ENCODE measurements at regions not wholly inside any gene's neighbourhood (a gene's known extent, or its start where the extent isn't known, plus 50 kb on each side); places are given as distances from the start of the nearest gene placed in this dataset.
"Not testable (repeated sequence)": the region's sequence is repeated elsewhere in the genome, so short reads cannot be mapped to it uniquely, and the experiment has no call there.

DNA sequence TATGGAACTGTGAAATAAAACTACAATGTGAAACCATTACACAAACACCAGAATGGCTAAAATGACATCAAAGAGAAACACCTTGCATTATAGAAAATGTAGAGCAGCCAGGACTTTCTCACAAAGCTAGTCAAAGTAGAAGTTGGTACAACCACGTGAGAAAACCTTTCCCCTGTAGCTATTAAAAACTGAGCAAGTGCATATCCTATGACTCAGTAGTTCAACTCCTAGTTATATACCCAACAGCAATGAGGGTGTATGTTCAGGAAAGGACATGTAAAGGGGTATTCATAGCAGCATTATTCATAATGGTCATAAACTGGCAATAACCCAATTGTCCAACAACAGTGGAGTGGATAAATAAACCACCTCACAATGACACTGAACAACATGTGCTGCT lies 177.5 kb upstream of the NUDT10 start:
- Histone ChIP-seq H3K9me3 (no peaks in the 10 kb centered on the region), H3K4me1 (no peaks in the 10 kb centered on the region), H3K36me3 (no peaks in the 10 kb centered on the region), H3K4me3 (no peak overlapping the region), H3K27ac (no peak overlapping the region), H3K27me3 (no peaks in the 10 kb centered on the region)
- intact Hi-C loops (cut with DNase I): no loop called here
- no peak for ATAC-seq
- no peak for TF ChIP-seq CTCF (IDR thresholded peaks at IDR 0.05)
- no peak for DNase-seq

- H3K27me3 ChIP-seq: no peaks in the 10 kb centered on the region
- no peak for TF ChIP-seq CTCF (IDR thresholded peaks at IDR 0.05)
- no peak overlapping the region for H3K4me3 ChIP-seq
- no peak overlapping the region for H3K27ac ChIP-seq
- ATAC-seq: no peak
- intact Hi-C loops (cut with DNase I): no loop called here
- no peaks in the 10 kb centered on the region for H3K4me1 ChIP-seq
- H3K9me3 ChIP-seq: no peaks in the 10 kb centered on the region
- DNase-seq: no peak
- no peaks in the 10 kb centered on the region for H3K36me3 ChIP-seq
Observed at GRCh38 chrX:51155566-51155965, 177.1 kb upstream of the NUDT10 start.

DNA sequence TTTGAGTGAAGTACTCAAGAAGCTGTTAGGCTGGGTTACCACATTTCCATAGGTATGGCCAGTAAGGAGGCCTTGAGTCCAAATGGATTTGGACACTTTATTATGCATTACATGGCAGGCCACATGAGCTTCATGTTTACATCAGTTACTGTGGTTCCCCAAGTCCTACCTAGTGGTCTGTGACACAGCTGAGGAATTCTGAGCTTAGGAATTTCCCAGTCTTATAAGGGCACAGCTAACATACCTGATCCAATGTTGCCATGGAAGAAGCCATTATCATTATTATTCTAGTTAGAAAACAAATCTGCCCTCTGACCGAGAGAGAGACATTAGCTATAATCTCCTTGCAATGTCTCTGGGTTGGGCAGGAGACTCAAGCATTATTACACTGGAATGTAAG lies 174.4 kb upstream of the NUDT10 start:
- Histone ChIP-seq H3K27me3 (no peaks in the 10 kb centered on the region), H3K4me3 (no peak overlapping the region), H3K36me3 (no peaks in the 10 kb centered on the region), H3K4me1 (no peaks in the 10 kb centered on the region), H3K27ac (no peak overlapping the region), H3K9me3 (no peaks in the 10 kb centered on the region)
- intact Hi-C loops (cut with DNase I): no loop called here
- ATAC-seq: no peak
- no peak for TF ChIP-seq CTCF (IDR thresholded peaks at IDR 0.05)
- no peak for DNase-seq

- H3K9me3 ChIP-seq; H3K4me3 ChIP-seq; intact Hi-C loops (cut with DNase I); DNase-seq; ATAC-seq; H3K4me1 ChIP-seq; H3K27ac ChIP-seq; H3K36me3 ChIP-seq; H3K27me3 ChIP-seq: not testable (repeated sequence)
Observed at GRCh38 chrX:51159378-51159777, 173.2 kb upstream of the NUDT10 start.

GRCh38 chrX:51163730-51164129 lies 168.9 kb upstream of the NUDT10 start:
- H3K36me3 ChIP-seq: no peaks in the 10 kb centered on the region
- intact Hi-C loops (cut with DNase I): no loop called here
- H3K27me3 ChIP-seq: no peaks in the 10 kb centered on the region
- no peaks in the 10 kb centered on the region for H3K9me3 ChIP-seq
- no peak for TF ChIP-seq CTCF (IDR thresholded peaks at IDR 0.05)
- H3K4me1 ChIP-seq: no peaks in the 10 kb centered on the region
- H3K4me3 ChIP-seq: no peak overlapping the region
- DNase-seq (no peak), ATAC-seq (no peak)
- H3K27ac ChIP-seq: no peak overlapping the region

DNA sequence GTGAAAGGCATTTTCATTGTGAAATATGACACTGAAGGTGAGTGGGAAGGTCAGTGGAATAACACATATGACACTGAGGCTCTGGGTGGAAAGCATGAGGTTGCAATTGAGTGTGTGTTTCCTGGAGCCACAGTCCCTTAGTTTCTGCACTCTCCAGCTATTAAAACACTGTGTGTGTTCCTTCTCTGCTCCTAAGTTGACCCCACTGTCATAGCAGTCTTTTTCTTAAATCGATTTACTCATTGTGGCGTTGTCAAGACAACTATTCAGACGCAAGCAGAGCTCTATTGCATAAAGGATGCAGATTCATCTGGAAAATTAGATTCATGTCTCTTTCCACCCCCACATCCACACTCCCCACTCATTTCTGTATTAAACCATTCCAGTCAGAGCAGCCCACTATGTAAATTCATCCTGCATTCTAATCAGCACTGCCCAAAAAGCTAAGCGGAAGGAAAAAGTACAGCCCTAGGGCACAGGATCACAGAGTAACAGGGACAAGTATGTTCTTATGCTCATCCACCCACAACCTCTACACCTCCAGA lies 154.2 kb upstream of the NUDT10 start:
- H3K9me3 ChIP-seq; intact Hi-C loops (cut with DNase I); DNase-seq; ATAC-seq; H3K36me3 ChIP-seq; H3K27me3 ChIP-seq; H3K4me3 ChIP-seq; H3K4me1 ChIP-seq; H3K27ac ChIP-seq: not testable (repeated sequence)

- H3K4me3 ChIP-seq; H3K9me3 ChIP-seq; intact Hi-C loops (cut with DNase I); H3K4me1 ChIP-seq; H3K27me3 ChIP-seq; ATAC-seq; H3K36me3 ChIP-seq; DNase-seq; H3K27ac ChIP-seq: not testable (repeated sequence)
Observed at GRCh38 chrX:51179805-51180204, 152.8 kb upstream of the NUDT10 start.
